WTC11 (cell line): ENCODE measurements at regions not wholly inside any gene's neighbourhood (a gene's known extent, or its start where the extent isn't known, plus 50 kb on each side); places are given as distances from the start of the nearest gene placed in this dataset.

Experiments used
- ATAC-seq: fragments of 200-7000 bp; cut with Tn5 transposase; 2 replicates; pipeline ENCODE4 v1.10.0; 2021; ENCODE audit warnings: mild to moderate bottlenecking, moderate library complexity
- CTCF ChIA-PET: fragments of 300-600 bp; sonication (Branson Sonifier 250); formaldehyde crosslinking; loops from one replicate; lab custom pipeline; 2021; ENCODE audit warnings: antibody characterized with exemption; lab: Charles Lee
- POLR2A ChIA-PET: fragments of 350-600 bp; sonication (Branson Sonifier 250); formaldehyde crosslinking; loops from one replicate; lab custom pipeline; 2021; ENCODE audit warnings: antibody characterized with exemption; lab: Charles Lee
- DNase-seq: peaks from one replicate; pipeline ENCODE4 v3.0.0; 2021; ENCODE audit warnings: low spot score
- H3K27ac Mint-ChIP-seq: 2 replicates; pipeline ENCODE4 v1.8.0; 2021; ENCODE audit warnings: mixed read lengths
- H3K27me3 Mint-ChIP-seq: 2 replicates; pipeline ENCODE4 v1.8.0; 2021; ENCODE audit warnings: low read depth, mild to moderate bottlenecking, moderate library complexity, mixed read lengths
- H3K36me3 Mint-ChIP-seq: 2 replicates; pipeline ENCODE4 v1.8.0; 2021; ENCODE audit warnings: mixed read lengths
- H3K4me1 Mint-ChIP-seq: 2 replicates; pipeline ENCODE4 v1.8.0; 2022; ENCODE audit warnings: mixed read lengths
- H3K4me3 Mint-ChIP-seq: 2 replicates; pipeline ENCODE4 v1.8.0; 2021; ENCODE audit warnings: mild to moderate bottlenecking, moderate library complexity, mixed read lengths
- H3K9me3 Mint-ChIP-seq: 2 replicates; pipeline ENCODE4 v1.8.0; 2021; ENCODE audit warnings: mixed read lengths
- ATF1 ChIP-seq: sonication (generic); formaldehyde crosslinking; IDR thresholded peaks from 2 replicates; pipeline ENCODE4 v1.8.1; 2023; ENCODE audit warnings: mild to moderate bottlenecking, moderate library complexity, missing genetic modification reagents
- CREM ChIP-seq: sonication (generic); formaldehyde crosslinking; IDR thresholded peaks from 2 replicates; pipeline ENCODE4 v1.8.1; 2022; ENCODE audit warnings: mild to moderate bottlenecking, missing genetic modification reagents, moderate library complexity
- E2F4 ChIP-seq: sonication (generic); formaldehyde crosslinking; IDR thresholded peaks from 2 replicates; pipeline ENCODE4 v1.8.1; 2022; ENCODE audit warnings: low read depth, mild to moderate bottlenecking, moderate library complexity, missing genetic modification reagents, borderline replicate concordance
- FOXK1 ChIP-seq: sonication (generic); formaldehyde crosslinking; IDR thresholded peaks from 2 replicates; pipeline ENCODE4 v1.8.0; 2022; ENCODE audit warnings: mild to moderate bottlenecking, moderate library complexity, missing genetic modification reagents
- GABPB1 ChIP-seq: sonication (generic); formaldehyde crosslinking; IDR thresholded peaks from 2 replicates; pipeline ENCODE4 v1.8.1; 2023; ENCODE audit warnings: mild to moderate bottlenecking, missing genetic modification reagents
- GRHL2 ChIP-seq: fragments of 250-450 bp; sonication (Bioruptor Pico); IDR thresholded peaks from 2 replicates; pipeline ENCODE4 v1.8.0; 2022; ENCODE audit warnings: mild to moderate bottlenecking, moderate library complexity; ENCODE audit not compliant: insufficient replicate concordance, severe bottlenecking
- IRF2 ChIP-seq: sonication (generic); formaldehyde crosslinking; IDR thresholded peaks from 2 replicates; pipeline ENCODE4 v1.8.0; 2022; ENCODE audit warnings: low read depth, missing genetic modification reagents, borderline replicate concordance
- JUN ChIP-seq: sonication (generic); formaldehyde crosslinking; IDR thresholded peaks from 2 replicates; pipeline ENCODE4 v1.8.0; 2023; ENCODE audit warnings: mild to moderate bottlenecking, missing genetic modification reagents
- MXD4 ChIP-seq: fragments of 250-450 bp; sonication (Bioruptor Pico); IDR thresholded peaks from 2 replicates; pipeline ENCODE4 v1.8.0; 2021; ENCODE audit warnings: mild to moderate bottlenecking, moderate library complexity, borderline replicate concordance
- MYBL2 ChIP-seq: sonication (generic); formaldehyde crosslinking; IDR thresholded peaks from 2 replicates; pipeline ENCODE4 v1.8.1; 2023; ENCODE audit warnings: mild to moderate bottlenecking, moderate library complexity, missing genetic modification reagents
- NFATC4 ChIP-seq: fragments of 250-450 bp; sonication (Bioruptor Pico); IDR thresholded peaks from 2 replicates; pipeline ENCODE4 v1.9.0; 2021; ENCODE audit warnings: mild to moderate bottlenecking
- NR1H2 ChIP-seq: sonication (generic); formaldehyde crosslinking; IDR thresholded peaks from 2 replicates; pipeline ENCODE4 v1.9.0; 2021; ENCODE audit warnings: mild to moderate bottlenecking, moderate library complexity, missing genetic modification reagents
- OVOL2 ChIP-seq: fragments of 250-450 bp; sonication (Bioruptor Pico); IDR thresholded peaks from 2 replicates; pipeline ENCODE4 v1.9.0; 2021; ENCODE audit warnings: mild to moderate bottlenecking, borderline replicate concordance
- PREB ChIP-seq: sonication (generic); formaldehyde crosslinking; IDR thresholded peaks from 2 replicates; pipeline ENCODE4 v1.8.1; 2022; ENCODE audit warnings: mild to moderate bottlenecking, missing genetic modification reagents, moderate library complexity, borderline replicate concordance
- SMAD4 ChIP-seq: sonication (generic); formaldehyde crosslinking; IDR thresholded peaks from 2 replicates; pipeline ENCODE4 v1.8.0; 2022; ENCODE audit warnings: mild to moderate bottlenecking, missing genetic modification reagents
- SP1 ChIP-seq: sonication (generic); formaldehyde crosslinking; conservative IDR thresholded peaks from 2 replicates; pipeline ENCODE4 v1.8.1; 2022; ENCODE audit warnings: missing genetic modification reagents
- TEAD4 ChIP-seq: sonication (generic); formaldehyde crosslinking; IDR thresholded peaks from 2 replicates; pipeline ENCODE4 v1.8.0; 2022; ENCODE audit warnings: mild to moderate bottlenecking, missing genetic modification reagents
- TP53 ChIP-seq: sonication (generic); formaldehyde crosslinking; IDR thresholded peaks from 2 replicates; pipeline ENCODE4 v1.8.1; 2023; ENCODE audit warnings: mild to moderate bottlenecking, missing genetic modification reagents
- ZBTB21 ChIP-seq: sonication (generic); formaldehyde crosslinking; IDR thresholded peaks from 2 replicates; pipeline ENCODE4 v1.8.1; 2023; ENCODE audit warnings: mild to moderate bottlenecking, missing genetic modification reagents, borderline replicate concordance
- ZNF232 ChIP-seq: sonication (generic); formaldehyde crosslinking; IDR thresholded peaks from 2 replicates; pipeline ENCODE4 v1.8.0; 2022; ENCODE audit warnings: mild to moderate bottlenecking, missing genetic modification reagents
- ZNF263 ChIP-seq: sonication (generic); formaldehyde crosslinking; IDR thresholded peaks from 2 replicates; pipeline ENCODE4 v1.8.1; 2022; ENCODE audit warnings: low read depth, mild to moderate bottlenecking, moderate library complexity, missing genetic modification reagents
- ZNF425 ChIP-seq: fragments of 250-450 bp; sonication (Bioruptor Pico); conservative IDR thresholded peaks from 2 replicates; pipeline ENCODE4 v1.9.0; 2021; ENCODE audit warnings: mild to moderate bottlenecking
- ZNF532 ChIP-seq: fragments of 250-450 bp; sonication (Bioruptor Pico); IDR thresholded peaks from 2 replicates; pipeline ENCODE4 v1.9.0; 2021; ENCODE audit warnings: mild to moderate bottlenecking, borderline replicate concordance
- TF ChIP-seq, protein P1 (sequence below): sonication (generic); formaldehyde crosslinking; IDR thresholded peaks from 2 replicates; pipeline ENCODE4 v1.8.1; 2022; ENCODE audit warnings: mild to moderate bottlenecking, moderate library complexity, missing genetic modification reagents
- TF ChIP-seq, protein P2 (sequence below): sonication (generic); formaldehyde crosslinking; IDR thresholded peaks from 2 replicates; pipeline ENCODE4 v1.8.1; 2023; ENCODE audit warnings: mild to moderate bottlenecking, missing genetic modification reagents, moderate library complexity

GRCh38 chr5:110108520-110108919 lies 418.8 kb downstream of the MAN2A1 start:
- DNase-seq (no peak), ATAC-seq (no peak)
- POLR2A ChIA-PET: no interaction called here
- CTCF ChIA-PET: no interaction called here
- no peak for TF ChIP-seq PREB (CRISPR knock-in tag)
- no peak for TF ChIP-seq ZNF263 (CRISPR knock-in tag)
- TF ChIP-seq MYBL2: no peak
- no peak for TF ChIP-seq OVOL2 (CRISPR knock-in tag)
- TF ChIP-seq, protein P1, sequence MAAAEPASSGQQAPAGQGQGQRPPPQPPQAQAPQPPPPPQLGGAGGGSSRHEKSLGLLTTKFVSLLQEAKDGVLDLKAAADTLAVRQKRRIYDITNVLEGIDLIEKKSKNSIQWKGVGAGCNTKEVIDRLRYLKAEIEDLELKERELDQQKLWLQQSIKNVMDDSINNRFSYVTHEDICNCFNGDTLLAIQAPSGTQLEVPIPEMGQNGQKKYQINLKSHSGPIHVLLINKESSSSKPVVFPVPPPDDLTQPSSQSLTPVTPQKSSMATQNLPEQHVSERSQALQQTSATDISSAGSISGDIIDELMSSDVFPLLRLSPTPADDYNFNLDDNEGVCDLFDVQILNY (CRISPR knock-in tag): no peak
- TF ChIP-seq ZNF232: no peak
- no peak for TF ChIP-seq IRF2
- no peak for TF ChIP-seq ZNF425 (CRISPR knock-in tag)
- TF ChIP-seq TP53: no peak
- TF ChIP-seq GRHL2: no peak
- no peak overlapping the region for H3K4me3 Mint-ChIP-seq
- no peaks in the 10 kb centered on the region for H3K9me3 Mint-ChIP-seq
- H3K27ac Mint-ChIP-seq: no peak overlapping the region
- peaks cover 22% of the 10 kb centered on the region for H3K4me1 Mint-ChIP-seq
- no peaks in the 10 kb centered on the region for H3K36me3 Mint-ChIP-seq
- no peaks in the 10 kb centered on the region for H3K27me3 Mint-ChIP-seq

DNA sequence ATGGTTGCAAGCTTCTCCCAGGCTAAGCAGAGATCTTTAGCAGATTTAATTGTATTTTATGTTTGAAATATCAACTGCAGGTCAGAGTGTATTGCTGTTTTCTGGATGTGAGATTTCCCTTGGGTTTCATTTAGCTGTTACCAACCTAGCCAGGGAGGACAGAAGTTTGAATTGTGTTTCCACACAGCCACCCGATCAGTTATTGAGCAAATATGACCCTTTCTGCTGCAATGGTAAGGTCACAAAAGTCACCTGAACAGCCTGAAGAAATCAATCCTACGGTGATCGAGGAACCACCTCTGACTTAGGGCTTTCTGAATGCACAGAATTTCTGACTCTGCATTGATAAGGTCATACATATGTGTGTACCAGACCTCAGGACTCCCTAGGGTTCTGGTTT lies 419.9 kb downstream of the MAN2A1 start:
- ATAC-seq: no peak
- POLR2A ChIA-PET: no interaction called here
- 0 out of 2 replicates have a peak, but pooled peaks have one; percentile 44 for TF ChIP-seq GABPB1
- no peak for TF ChIP-seq NFATC4 (CRISPR knock-in tag)
- TF ChIP-seq, all 79 proteins: peak for 1
- CTCF ChIA-PET: no interaction called here
- Mint-ChIP-seq H3K4me3 (no peak overlapping the region), H3K4me1 (peaks cover 11% of the 10 kb centered on the region; the same call in 1 of the 2 replicates), H3K36me3 (no peaks in the 10 kb centered on the region), H3K27me3 (no peaks in the 10 kb centered on the region), H3K27ac (no peak overlapping the region), H3K9me3 (no peaks in the 10 kb centered on the region)
- DNase-seq: no peak

- Mint-ChIP-seq H3K36me3 (no peaks in the 10 kb centered on the region), H3K27me3 (no peaks in the 10 kb centered on the region), H3K27ac (no peak overlapping the region), H3K4me1 (0 out of 2 replicates have a peak, but pooled peaks cover 4% of the 10 kb centered on the region), H3K4me3 (no peak overlapping the region), H3K9me3 (peaks cover 10% of the 10 kb centered on the region)
- ChIA-PET POLR2A (no interaction called here), CTCF (no interaction called here)
- no peak for ATAC-seq
- no peak for DNase-seq
- TF ChIP-seq, protein P2, sequence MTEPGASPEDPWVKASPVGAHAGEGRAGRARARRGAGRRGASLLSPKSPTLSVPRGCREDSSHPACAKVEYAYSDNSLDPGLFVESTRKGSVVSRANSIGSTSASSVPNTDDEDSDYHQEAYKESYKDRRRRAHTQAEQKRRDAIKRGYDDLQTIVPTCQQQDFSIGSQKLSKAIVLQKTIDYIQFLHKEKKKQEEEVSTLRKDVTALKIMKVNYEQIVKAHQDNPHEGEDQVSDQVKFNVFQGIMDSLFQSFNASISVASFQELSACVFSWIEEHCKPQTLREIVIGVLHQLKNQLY (CRISPR knock-in tag): no peak
- TF ChIP-seq E2F4 (CRISPR knock-in tag): no peak
- TF ChIP-seq JUN: no peak
- TF ChIP-seq NR1H2 (CRISPR knock-in tag): no peak
- no peak for TF ChIP-seq ZBTB21
- no peak for TF ChIP-seq SMAD4 (CRISPR knock-in tag)
- TF ChIP-seq TEAD4: no peak
- no peak for TF ChIP-seq MXD4 (CRISPR knock-in tag)
- TF ChIP-seq ATF1: no peak
- no peak for TF ChIP-seq FOXK1 (CRISPR knock-in tag)
- TF ChIP-seq CREM (CRISPR knock-in tag): no peak
- TF ChIP-seq TP53: no peak
- no peak for TF ChIP-seq SP1 (CRISPR knock-in tag)
- TF ChIP-seq ZNF532: no peak
Observed at GRCh38 chr5:110112348-110112747, 422.6 kb downstream of the MAN2A1 start.
